NCI-H82 treated with DMSO at 0.1 percent for 48 hours (cell line): ENCODE measurements at regions not wholly inside any gene's neighbourhood (a gene's known extent, or its start where the extent isn't known, plus 50 kb on each side); places are given as distances from the start of the nearest gene placed in this dataset.

Experiments
- DNase-seq: peaks from one replicate; lab custom pipeline; 2025; ENCODE audit not compliant: unreplicated experiment; lab: John Stamatoyannopoulos, UW

- DNase-seq: no peak
Measured at GRCh38 chr4:111813555-111814140, 331.6 kb upstream of the FAM241A start.

- DNase-seq: peak; percentile 88
Measured at GRCh38 chr4:111814961-111815360, 330.3 kb upstream of the FAM241A start.

- no peak for DNase-seq
Measured at GRCh38 chr4:111821342-111821741, 323.9 kb upstream of the FAM241A start.

GRCh38 chr4:111836601-111837000 is 308.7 kb upstream of the FAM241A start:
- DNase-seq: peak; percentile 71

GRCh38 chr4:111837761-111838160 is 307.5 kb upstream of the FAM241A start:
- no peak for DNase-seq

GRCh38 chr4:111838406-111838930 is 306.8 kb upstream of the FAM241A start:
- no peak for DNase-seq

- DNase-seq: no peak
Measured at GRCh38 chr4:111839141-111839540, 306.1 kb upstream of the FAM241A start.

- no peak for DNase-seq
Measured at GRCh38 chr4:111842336-111842735, 302.9 kb upstream of the FAM241A start.

GRCh38 chr4:111847296-111848008 is 297.8 kb upstream of the FAM241A start:
- peak; percentile 27 for DNase-seq

GRCh38 chr4:111849746-111850284 is 295.4 kb upstream of the FAM241A start:
- no peak for DNase-seq

- peak; percentile 25 for DNase-seq
Measured at GRCh38 chr4:111854494-111855087, 290.7 kb upstream of the FAM241A start.

GRCh38 chr4:111855308-111855707 is 289.9 kb upstream of the FAM241A start:
- DNase-seq: no peak

- peak; percentile 68 for DNase-seq
Measured at GRCh38 chr4:111864066-111864465, 281.2 kb upstream of the FAM241A start.

- DNase-seq: no peak
Measured at GRCh38 chr4:111869339-111869738, 275.9 kb upstream of the FAM241A start.

- DNase-seq: no peak
Measured at GRCh38 chr4:111871802-111872201, 273.5 kb upstream of the FAM241A start.

- DNase-seq: peak; percentile 43
Measured at GRCh38 chr4:111873801-111874200, 271.5 kb upstream of the FAM241A start.

- peak; percentile 72 for DNase-seq
Measured at GRCh38 chr4:111879539-111879938, 265.7 kb upstream of the FAM241A start.

GRCh38 chr4:111880116-111880515 is 265.1 kb upstream of the FAM241A start:
- peak; percentile 71 for DNase-seq

GRCh38 chr4:111883557-111883999 is 261.7 kb upstream of the FAM241A start:
- peak; percentile 94 for DNase-seq

- DNase-seq: no peak
Measured at GRCh38 chr4:111890412-111890811, 254.8 kb upstream of the FAM241A start.

- no peak for DNase-seq
Measured at GRCh38 chr4:111905511-111905910, 239.7 kb upstream of the FAM241A start.

GRCh38 chr4:111919639-111920038 is 225.6 kb upstream of the FAM241A start:
- no peak for DNase-seq
